ENCODE measurements at regions not wholly inside any gene's neighbourhood (a gene's known extent, or its start where the extent isn't known, plus 50 kb on each side); places are given as distances from the start of the nearest gene placed in this dataset.

DNA sequence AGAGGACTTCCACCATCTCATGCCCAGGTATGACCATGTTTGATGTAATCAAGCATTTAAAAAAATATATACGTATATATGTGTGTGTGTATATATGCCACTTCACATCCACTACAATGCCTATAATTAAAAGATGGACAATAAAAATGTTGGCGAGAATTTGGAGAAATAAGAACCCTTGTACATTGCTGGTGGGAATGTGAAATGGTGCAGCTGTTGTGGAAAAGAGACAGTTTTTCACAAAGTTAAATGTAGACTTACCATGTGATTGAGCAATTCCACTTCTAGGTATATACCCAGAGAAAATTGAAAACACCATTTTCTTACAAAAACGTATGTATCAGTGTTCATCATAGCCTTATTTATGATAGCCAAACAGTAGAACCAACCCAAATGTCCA is 229.2 kb upstream of the WWC1 start:
- DNase-seq (ENCODE audit: low spot score) (no peak), FAIRE-seq (no peak)

GRCh38 chr5:168064457-168064856 is 227.0 kb upstream of the WWC1 start:
- DNase-seq (ENCODE audit: low spot score) (no peak), FAIRE-seq (no peak)

GRCh38 chr5:168064933-168065622 is 226.4 kb upstream of the WWC1 start:
- DNase-seq (ENCODE audit: low spot score) = peak; percentile 42
- FAIRE-seq = peak; percentile 43

DNA sequence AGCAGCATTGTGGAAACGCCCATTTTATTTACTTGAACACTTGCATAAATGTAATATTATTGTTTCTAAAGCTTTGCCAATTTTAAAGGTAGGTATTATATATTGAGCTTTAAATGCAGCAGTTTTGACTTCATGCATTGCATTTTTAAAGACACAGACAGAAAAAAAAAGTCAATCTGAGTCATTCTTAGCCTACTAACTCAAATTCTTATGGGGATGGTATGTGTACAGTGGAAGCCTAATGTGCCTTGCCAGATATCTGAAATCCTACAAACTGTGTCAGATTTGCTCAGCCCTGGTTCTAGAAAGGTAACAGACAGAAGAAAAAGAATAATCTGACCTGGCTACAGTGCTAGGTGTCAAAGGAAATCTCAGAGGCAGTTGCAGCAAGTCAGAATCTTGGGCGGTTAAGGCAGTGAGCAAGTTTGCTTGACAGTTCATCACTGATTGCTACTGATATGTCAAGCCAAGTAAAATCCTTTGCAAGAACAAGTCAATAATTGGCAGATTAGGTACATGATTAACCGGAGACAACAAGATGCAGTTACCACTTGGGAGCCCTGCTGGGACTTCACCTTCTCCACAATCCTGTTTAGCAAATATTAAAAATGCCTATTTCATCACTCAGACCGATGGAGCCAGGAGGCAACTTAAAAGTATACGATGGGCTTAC is 224.8 kb upstream of the WWC1 start:
- peak; percentile 45 for DNase-seq (ENCODE audit: low spot score)
- FAIRE-seq = peak; percentile 70

GRCh38 chr5:168070761-168071160 is 220.7 kb upstream of the WWC1 start:
- no peak for DNase-seq (ENCODE audit: low spot score)
- no peak for FAIRE-seq

GRCh38 chr5:168072665-168073064 is 218.8 kb upstream of the WWC1 start:
- DNase-seq (ENCODE audit: low spot score) (no peak), FAIRE-seq (no peak)

- no peak for DNase-seq (ENCODE audit: low spot score)
- FAIRE-seq = no peak
These were observed 218.1 kb upstream of the WWC1 start for GRCh38 chr5:168073311-168073710.

GRCh38 chr5:168073991-168074800 is 217.2 kb upstream of the WWC1 start:
- DNase-seq (ENCODE audit: low spot score) (no peak), FAIRE-seq (no peak)

DNA sequence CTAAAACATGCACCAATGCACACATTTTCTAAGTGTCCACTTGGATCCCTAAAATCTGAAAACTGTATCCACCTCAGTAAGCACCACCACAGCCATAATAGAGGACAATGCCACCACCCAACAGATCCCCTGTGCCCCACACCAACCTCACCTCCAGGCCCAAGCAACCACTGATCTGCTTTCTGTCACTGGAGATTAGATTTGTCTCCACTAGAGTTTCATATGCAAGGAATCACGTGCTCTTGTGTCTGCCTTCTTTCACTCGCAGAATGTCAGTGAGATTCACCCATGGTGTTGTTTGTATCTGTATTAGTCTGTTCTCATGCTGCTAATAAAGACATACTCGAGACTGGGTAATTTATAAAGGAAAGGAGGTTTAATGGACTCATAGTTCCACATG is 216.1 kb upstream of the WWC1 start:
- DNase-seq (ENCODE audit: low spot score) (no peak), FAIRE-seq (no peak)

GRCh38 chr5:168076561-168076991 is 214.9 kb upstream of the WWC1 start:
- FAIRE-seq = no peak

DNA sequence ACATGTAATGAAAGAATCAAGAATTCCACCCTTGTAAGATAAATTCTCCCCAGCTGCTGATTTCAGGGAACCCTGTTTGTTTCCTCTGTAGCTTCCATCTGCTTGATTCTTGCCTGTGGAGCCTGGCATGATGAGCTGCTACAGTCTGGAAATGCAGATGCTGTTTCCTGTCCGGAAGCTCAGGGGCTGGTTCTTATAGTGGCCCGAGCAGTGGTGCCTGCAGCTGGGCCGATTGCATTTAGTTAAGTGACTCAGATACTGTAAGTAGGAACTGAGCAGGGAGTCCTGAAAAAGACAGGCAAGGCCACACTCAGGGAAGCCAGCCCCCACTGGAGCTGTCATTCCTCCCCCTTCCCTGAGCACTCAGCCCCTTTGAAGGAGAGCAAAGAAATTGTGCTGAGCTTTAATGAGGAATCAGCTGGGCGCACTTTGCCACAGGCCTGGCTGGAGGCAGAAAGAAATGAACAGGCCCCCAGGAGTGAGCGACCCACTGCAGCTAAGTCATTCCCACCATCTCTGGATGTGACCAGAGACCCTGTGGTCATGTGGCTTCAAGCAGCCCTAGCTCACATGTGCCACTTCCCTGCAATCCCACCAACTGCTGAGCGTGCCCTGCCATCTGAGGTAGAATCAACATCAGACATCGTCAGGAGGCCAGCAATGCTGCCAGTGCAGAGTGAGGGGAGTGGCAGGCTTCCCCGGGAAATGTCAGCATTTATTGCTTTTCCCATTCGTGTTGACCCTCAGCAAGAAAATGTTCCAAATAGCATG is 206.0 kb upstream of the WWC1 start:
- FAIRE-seq = no peak
- DNase-seq (ENCODE audit: low spot score) = peak; percentile 45

More at GRCh38 chr5:168076561-168076991, 214.9 kb upstream of the WWC1 start:
- no peak for DNase-seq (ENCODE audit: low spot score)

DNA sequence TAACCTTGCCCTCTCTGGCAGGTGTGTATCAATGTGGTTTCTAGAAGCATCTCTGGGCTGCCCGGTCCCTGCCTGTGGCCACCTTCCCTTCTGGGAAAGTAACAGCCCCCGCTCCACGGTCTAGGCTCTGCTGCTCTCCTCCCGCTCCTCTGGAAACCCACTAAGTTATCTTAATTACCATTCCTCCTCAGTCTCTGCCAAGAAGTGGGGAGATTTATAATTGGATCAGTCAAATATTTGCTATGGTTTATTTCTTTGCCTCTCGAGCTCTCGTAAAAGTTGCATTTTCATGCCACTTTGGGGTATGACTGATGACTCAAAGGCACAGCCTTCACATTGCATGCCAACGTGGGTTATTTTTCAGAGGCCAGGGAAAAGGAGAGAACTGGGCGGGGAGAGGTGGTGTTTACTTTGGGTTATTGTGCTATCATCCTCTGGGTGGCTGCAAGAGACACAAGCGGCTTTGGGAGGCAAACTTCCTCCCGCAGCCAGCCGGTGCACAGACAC is 205.3 kb upstream of the WWC1 start:
- DNase-seq (ENCODE audit: low spot score) = peak; percentile 71
- peak; percentile 82 for FAIRE-seq

GRCh38 chr5:168086746-168087145 is 204.7 kb upstream of the WWC1 start:
- DNase-seq (ENCODE audit: low spot score) = no peak
- no peak for FAIRE-seq

- FAIRE-seq = no peak
- DNase-seq (ENCODE audit: low spot score) = no peak
These were observed 202.9 kb upstream of the WWC1 start for GRCh38 chr5:168088410-168089173.

DNA sequence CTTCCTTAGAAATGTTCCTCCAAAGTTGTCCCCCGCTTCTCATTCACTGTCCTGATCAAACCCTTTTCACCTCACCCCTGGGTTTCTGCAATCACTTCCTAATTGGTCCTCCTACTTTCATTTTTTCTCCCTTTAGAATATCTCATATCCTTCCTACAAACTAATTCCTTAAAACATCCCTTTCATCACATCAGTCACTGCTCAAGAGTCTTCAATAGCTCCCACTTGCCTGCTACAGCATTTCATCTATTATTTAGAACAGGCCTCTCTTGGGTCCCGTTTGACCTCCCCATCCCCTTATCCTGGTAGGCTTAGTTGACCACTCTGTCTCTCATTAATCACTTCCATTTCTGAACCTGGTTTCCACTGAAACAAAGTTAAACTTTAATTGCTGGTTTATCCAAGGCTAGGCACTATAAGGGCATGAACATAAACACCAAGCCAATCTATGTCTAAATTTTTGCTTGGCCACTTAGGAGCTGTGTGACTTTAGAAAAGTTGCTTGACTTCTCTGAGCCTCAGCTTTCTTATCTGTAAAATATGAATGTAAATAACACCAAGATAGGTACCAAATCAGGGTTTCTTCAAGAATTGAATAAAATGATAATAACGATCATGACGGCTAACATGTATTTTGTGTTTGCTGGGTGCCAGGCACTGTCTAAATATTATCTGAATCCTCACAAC is 202.1 kb upstream of the WWC1 start:
- no peak for DNase-seq (ENCODE audit: low spot score)
- no peak for FAIRE-seq

DNA sequence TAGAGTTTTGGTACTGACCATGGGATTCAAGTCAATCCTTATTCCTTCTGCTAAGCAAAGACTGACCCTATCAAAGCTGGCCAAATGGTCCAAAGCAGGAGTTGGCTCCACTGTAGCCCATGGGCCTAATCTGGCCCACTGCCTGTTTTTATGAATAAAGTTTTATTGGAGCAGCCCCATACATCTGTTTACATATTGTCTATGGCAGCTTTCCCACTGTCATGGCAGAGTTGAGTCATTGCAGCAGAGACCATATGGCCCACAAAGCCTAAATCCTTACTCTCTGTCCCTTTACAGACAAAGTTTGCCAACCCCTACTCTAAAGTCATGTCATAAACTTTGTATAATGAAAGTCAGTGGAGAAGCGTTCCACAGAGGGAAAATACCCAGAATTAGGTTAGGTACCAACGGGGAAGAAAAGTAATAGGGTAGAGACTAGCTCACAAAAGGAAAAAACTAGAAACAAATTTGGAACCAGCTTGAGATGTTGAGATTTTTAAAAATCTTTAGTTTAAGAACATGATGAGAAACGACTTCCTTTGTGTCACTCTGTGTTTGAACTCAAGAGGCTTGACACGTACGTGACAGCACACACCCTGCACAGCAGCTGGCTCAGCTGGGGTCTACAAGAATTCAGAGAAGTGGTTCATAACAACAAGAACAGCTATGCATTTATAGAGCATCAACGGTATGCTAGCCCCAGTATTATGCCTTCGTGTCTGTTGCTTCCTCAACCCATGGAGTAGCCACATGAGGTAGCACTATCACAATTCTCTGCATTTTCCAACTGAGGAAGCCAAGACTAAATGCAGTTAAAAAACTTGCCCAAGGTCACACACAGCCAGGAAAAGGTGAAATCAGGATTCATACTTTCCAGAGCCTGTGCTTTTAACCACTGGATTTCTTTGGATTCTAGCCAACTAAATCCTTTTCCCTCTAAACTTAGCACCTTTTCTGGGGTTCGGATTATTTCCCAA is 198.9 kb upstream of the WWC1 start:
- FAIRE-seq = no peak
- no peak for DNase-seq (ENCODE audit: low spot score)

GRCh38 chr5:168093200-168093910 is 198.1 kb upstream of the WWC1 start:
- FAIRE-seq (no peak), DNase-seq (ENCODE audit: low spot score) (no peak)

DNA sequence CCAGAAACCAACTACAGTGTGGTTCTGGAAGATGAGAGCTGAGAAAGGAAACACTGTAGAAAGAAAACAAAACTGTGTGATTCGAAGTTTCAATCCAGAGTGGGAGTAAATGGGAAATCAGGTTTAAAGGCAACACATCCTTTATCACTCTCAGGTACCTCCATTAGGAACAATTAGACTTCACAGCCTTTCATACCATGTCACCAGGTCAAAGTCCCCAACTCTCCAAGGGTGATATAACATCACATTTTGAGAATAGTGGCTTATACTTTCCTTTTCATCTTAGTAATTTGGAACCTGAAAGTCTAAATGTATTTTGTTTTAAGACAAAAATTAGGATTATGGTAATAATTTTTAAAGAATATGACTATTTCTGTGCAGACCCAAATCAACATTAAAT is 194.9 kb upstream of the WWC1 start:
- FAIRE-seq = no peak

More for the DNA sequence above, 194.9 kb upstream of the WWC1 start:
- DNase-seq (ENCODE audit: low spot score) = no peak

Measured in RCC 7860 (cell line).